Anterior cingulate cortex (tissue), 58 donors: ENCODE measurements at regions not wholly inside any gene's neighbourhood (a gene's known extent, or its start where the extent isn't known, plus 50 kb on each side); places are given as distances from the start of the nearest gene placed in this dataset.

ENCODE experiments used
- DNase-seq, 58 donors: peaks; one replicate each; lab custom pipeline; 2025; lab: John Stamatoyannopoulos, UW

GRCh38 chr3:90007778-90008499 lies 900.5 kb downstream of the EPHA3 start:
- peak in 26 of 58 donors; percentile 2 to 58 (median 14) for DNase-seq

DNA sequence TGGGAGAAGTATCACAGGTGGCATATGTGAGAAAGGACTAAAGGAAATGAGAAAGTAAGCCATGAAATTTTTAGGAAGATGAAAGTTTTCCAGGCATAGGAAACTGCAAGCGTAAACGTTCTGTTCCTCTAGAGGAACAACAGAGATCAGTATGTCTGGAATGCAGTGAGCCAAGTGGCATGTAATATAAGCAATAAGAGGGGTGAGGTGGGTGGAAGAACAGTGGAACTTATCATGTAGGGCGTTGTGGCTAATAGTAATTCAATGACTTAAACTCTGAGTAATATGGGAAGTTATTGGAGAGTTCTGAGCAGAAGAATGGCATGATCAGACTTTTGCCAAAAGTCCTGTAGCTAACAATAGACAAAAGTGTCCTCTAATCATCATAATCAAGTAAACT lies 902.9 kb downstream of the EPHA3 start:
- no peak for DNase-seq

DNA sequence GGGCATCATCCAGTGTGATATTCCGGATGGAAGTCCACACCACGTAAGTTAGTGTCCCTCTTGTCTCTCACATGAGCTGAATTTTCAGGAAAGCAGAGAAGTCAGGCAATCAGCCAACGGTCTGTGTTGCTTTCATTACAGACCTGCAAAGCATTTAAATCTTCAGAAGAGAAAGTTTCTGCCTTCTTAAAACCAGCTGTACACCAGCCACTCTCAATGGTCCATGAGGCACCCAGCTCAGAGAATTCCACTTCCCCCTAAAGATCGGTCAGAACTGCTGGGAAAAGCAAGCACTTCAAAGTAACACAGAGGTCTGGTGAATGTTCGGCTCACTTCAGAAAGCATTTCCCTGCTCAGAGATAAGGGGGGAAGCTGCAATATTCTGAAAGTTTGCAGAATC lies 903.7 kb downstream of the EPHA3 start:
- DNase-seq = no peak

- no peak for DNase-seq
Measured at GRCh38 chr3:90011596-90011995, 904.2 kb downstream of the EPHA3 start.

- no peak for DNase-seq
Measured at GRCh38 chr3:90011996-90012395, 904.6 kb downstream of the EPHA3 start.

GRCh38 chr3:90015688-90016356 lies 908.4 kb downstream of the EPHA3 start:
- peak in 2 of 58 donors; percentile 1 to 18 for DNase-seq

GRCh38 chr3:90016555-90016954 lies 909.1 kb downstream of the EPHA3 start:
- DNase-seq = no peak

DNA sequence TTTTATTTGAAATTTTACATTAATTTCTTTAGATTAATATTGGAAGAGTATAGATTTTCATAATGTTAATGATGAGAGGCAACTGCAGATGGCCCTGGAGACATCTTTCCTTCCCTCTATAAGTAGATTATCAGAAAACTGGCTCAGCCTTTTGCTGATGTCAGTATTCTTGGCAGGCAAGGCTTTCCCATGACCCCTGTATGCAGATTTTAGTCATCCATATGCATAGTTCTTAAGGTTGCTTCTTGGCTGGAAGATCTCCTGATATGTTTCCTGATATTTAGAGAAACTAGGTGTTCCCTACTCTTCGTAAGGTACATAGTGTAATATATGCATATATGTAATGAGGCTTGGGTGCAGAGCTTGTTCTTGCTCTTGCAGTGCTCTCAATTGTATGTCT lies 911.4 kb downstream of the EPHA3 start:
- no peak for DNase-seq

DNA sequence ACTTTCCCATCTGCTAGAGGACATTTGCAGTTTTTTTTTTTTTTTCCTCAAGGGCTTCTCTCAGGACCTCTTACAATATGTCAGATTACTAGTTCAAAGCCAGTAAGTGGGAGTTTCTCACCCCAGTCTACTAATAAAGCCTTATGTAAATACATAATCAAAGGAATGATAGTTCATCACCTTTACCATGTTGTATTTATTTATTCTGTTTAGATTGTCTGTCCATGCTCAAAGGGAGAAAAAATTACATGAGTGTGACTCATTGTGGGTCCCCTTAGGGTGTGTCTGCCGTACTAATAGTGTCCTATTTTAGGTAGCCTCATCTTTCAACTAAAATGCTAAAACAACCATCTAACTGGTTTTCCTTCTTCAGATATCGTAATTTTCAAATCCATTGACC lies 917.6 kb downstream of the EPHA3 start:
- DNase-seq = no peak

GRCh38 chr3:90026406-90026805 lies 919.0 kb downstream of the EPHA3 start:
- DNase-seq = no peak

GRCh38 chr3:90031121-90031520 lies 923.7 kb downstream of the EPHA3 start:
- no peak for DNase-seq

GRCh38 chr3:90032980-90033641 lies 925.7 kb downstream of the EPHA3 start:
- DNase-seq = no peak

DNA sequence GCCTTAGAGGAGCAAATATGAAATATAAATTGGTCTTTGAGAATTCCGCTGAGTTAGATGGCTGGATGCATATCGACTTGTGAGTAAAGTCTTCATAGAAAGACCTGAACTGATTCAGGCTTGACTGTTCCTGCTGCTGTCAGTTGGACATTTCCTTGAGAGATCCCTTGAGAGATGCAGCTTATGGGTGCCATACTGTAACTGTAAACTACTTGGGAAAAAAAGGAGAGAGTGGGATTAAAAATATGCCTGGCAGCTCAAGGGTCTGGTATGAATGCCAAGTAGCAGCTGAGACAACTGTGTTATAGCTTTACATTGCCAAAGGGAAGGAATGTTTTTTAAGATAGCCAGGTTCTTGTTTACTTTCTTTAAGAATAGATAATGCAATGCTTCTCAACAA lies 926.6 kb downstream of the EPHA3 start:
- DNase-seq = no peak

DNA sequence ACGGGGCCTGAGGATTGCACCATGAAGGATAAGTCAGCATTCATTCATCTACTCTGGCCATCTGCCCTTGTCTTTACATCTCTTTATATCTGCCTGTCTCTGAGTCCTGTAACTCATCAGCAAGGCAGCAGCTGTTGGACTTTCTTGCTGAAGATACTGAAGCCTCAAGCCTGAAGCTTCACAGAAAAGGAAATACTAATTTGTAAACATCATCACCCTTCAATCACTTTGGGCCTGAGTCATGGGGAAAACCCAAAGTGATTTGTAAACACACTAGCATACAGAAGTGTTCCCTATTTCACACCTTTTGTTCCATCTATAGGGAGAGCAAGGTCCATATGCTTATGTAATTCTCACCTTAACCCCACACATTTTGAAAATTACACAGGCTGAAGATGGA lies 928.2 kb downstream of the EPHA3 start:
- DNase-seq = no peak

DNA sequence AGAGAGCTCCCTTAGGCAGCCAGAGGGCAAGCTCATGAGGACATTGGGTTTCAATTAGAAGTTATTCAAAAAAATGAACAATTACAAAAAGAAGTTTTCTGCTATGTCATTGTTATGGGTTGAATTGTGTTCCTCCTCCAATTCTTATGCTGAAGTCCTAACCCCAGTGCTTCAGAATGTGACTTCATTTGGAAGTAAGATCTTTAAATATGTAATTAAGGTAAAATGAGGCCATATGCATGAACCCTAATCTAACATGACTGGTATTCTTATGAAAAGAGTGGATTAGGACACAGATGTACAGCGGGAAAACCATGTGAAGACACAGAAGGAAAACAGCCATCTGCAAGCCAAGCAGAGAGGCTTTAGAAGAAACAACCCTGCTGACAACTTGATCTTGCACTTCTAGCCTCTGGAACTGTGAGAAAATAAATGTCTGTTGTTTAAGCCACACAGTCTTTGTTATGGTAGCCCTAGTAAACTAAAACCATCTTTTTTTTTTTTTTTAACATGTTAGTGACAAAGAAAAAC lies 929.6 kb downstream of the EPHA3 start:
- no peak for DNase-seq

DNA sequence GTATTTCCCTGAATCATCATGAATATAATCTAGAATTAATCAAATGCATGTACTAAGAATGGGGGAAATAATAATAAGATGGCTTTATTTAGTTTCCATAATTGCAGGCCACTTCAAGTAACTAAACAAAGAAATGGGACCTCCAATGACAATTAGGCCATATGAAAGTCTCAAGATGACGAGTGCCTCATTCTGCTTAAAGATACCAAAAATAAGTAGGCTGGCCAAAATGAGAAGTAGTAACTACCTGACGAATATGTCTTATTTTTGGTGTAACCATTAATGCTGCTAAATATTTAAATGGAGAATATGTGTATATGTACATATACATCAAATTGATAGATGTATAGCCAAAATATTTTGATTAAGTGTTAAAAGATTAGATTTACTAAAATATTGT lies 932.6 kb downstream of the EPHA3 start:
- no peak for DNase-seq

DNA sequence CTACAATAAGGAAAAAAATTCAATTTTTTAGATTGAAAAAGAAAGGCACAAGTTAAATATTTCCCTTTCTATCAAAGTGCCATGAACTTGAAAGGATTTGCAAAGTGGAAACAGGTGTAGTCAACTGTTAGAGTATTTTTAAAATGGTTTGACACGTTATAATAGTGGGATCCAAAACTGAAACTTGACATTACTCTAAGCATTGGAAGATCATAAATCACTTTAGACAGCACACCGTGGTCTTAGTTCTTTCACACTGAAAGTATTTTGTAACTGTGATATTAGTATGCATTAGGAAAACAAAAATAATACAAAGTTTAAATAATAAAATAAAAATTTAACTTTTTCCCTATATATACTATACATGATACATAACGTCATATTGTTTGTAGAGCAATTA lies 933.1 kb downstream of the EPHA3 start:
- no peak for DNase-seq

- no peak for DNase-seq
Measured at GRCh38 chr3:90041995-90042394, 934.6 kb downstream of the EPHA3 start.

- DNase-seq = no peak
Measured at GRCh38 chr3:90043287-90043686, 935.9 kb downstream of the EPHA3 start.

DNA sequence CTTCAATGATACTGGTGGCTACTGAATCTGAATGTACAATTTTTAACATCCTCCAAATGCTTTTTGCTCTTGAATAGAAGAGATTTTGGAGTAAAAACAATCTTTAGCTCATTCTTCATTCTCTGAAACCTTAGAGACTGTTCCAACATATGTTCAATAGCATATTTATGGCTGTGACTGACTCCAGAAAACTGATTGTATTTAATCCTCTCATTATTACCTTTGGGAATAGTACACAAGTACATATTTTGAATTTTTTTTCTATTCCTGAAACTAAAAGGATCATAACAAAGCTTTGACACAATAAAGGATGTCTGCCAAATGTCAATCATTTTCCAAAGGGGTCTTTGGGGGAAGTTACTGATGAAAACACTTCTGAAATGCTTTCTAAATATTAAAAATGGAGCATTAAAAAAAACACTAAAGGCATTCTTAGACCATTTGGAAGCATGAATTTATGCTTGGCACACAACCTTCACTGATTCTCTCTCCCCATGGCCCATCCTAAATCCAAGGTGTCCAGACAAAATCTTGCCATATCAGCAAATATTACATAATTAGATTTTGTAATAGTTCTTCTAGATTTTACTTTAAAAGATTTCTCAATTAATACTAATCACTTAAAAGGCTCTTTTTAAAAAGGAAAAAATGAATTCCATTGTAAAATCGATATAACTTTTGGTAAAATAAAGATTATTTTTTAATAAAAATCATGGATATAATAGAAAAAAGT lies 936.8 kb downstream of the EPHA3 start:
- DNase-seq = no peak

GRCh38 chr3:90052425-90052950 lies 945.1 kb downstream of the EPHA3 start:
- DNase-seq = no peak
